HCT116 (cell line): ENCODE measurements at regions not wholly inside any gene's neighbourhood (a gene's known extent, or its start where the extent isn't known, plus 50 kb on each side); places are given as distances from the start of the nearest gene placed in this dataset.

Experiments used
- ATAC-seq: fragments of 200-7000 bp; cut with Tn5 transposase; 2 replicates; pipeline ENCODE4 v1.9.1; 2020; ENCODE audit warnings: mild to moderate bottlenecking, moderate library complexity
- BruUV-seq: library from RNA; stranded (reverse); fragments of 400-500 nt; replicated peaks from 2 replicates; lab custom pipeline; 2021; lab: Mats Ljungman, UMichigan
- CTCF ChIA-PET: fragments of 300-600 bp; sonication (Branson Sonifier 250); formaldehyde crosslinking; loops from one replicate; lab custom pipeline; 2021; ENCODE audit warnings: antibody characterized with exemption; lab: Charles Lee
- POLR2A ChIA-PET: fragments of 300-600, 350-600 bp; sonication (Branson Sonifier 250); formaldehyde crosslinking; loops from one replicate; lab custom pipeline; 2021; ENCODE audit warnings: antibody characterized with exemption; lab: Charles Lee
- RAD21 ChIA-PET, 2 experiments: fragments of 300-600 bp; sonication (Branson Sonifier 250); formaldehyde crosslinking; loops; one replicate each; lab custom pipeline; 2023; ENCODE audit warnings: low total read pairs in 2 of 2; ENCODE audit not compliant: uncharacterized antibody in 2 of 2, unreplicated experiment in 2 of 2, low non-redundant PET in 1 of 2; lab: Charles Lee
- DNase-seq: peaks from one replicate; pipeline ENCODE4 v3.0.0-alpha.2; 2010; ENCODE audit warnings: low read depth, low spot score
- H2AFZ ChIP-seq: fragments of 200-600 bp; shearing (Covaris generic), sonication (generic); 2 replicates; pipeline ENCODE4 v1.6.1; 2017; ENCODE audit warnings: low read depth, mixed run types, mixed read lengths, antibody characterized with exemption, low read length; ENCODE audit not compliant: poor library complexity, severe bottlenecking
- H3K27ac ChIP-seq: 2 replicates; pipeline ENCODE4 v1.5.1; 2012; ENCODE audit warnings: low read depth, low read length
- H3K27me3 ChIP-seq: fragments of 200-600 bp; sonication (generic); 2 replicates; pipeline ENCODE4 v1.6.1; 2016; ENCODE audit warnings: mixed run types, low read length, mixed read lengths; ENCODE audit not compliant: insufficient read depth
- H3K36me3 ChIP-seq, 2 experiments: fragments of 200-500 bp in 1 of 2; fragments of 200-600 bp in 1 of 2; sonication (Bioruptor generic) in 1 of 2; sonication (generic) in 1 of 2; 2 replicates each; pipeline versions ENCODE4 v1.5.1 to v1.6.1; 2014 to 2016; ENCODE audit warnings: low read length in 2 of 2, inconsistent platforms in 1 of 2, mixed read lengths in 1 of 2, mixed run types in 1 of 2; ENCODE audit not compliant: insufficient read depth in 2 of 2, control insufficient read depth in 1 of 2
- H3K4me1 ChIP-seq, 2 experiments: fragments of 200-600 bp in 1 of 2; sonication (generic) in 1 of 2; 2 replicates each; pipeline versions ENCODE4 v1.5.1 to v1.6.1; 2012 to 2017; ENCODE audit warnings: low read length in 2 of 2, inconsistent platforms in 1 of 2, mild to moderate bottlenecking in 1 of 2, mixed read lengths in 1 of 2, mixed run types in 1 of 2, moderate library complexity in 1 of 2; ENCODE audit not compliant: insufficient read depth in 2 of 2, control insufficient read depth in 1 of 2
- H3K4me2 ChIP-seq: fragments of 200-600 bp; sonication (generic); 2 replicates; pipeline ENCODE4 v1.6.1; 2017; ENCODE audit warnings: mixed run types, low read length, mixed read lengths
- H3K4me3 ChIP-seq, 2 experiments: fragments of 200-600 bp in 1 of 2; sonication (generic) in 1 of 2; replicated peaks in 1 of 2; 2 replicates each; pipeline ENCODE4 v1.5.1; 2011 to 2016; ENCODE audit warnings: low read length in 2 of 2, control low read depth in 1 of 2, low read depth in 1 of 2, mild to moderate bottlenecking in 1 of 2, mixed read lengths in 1 of 2, mixed run types in 1 of 2
- H3K79me2 ChIP-seq: fragments of 200-600 bp; sonication (generic); 2 replicates; pipeline ENCODE4 v1.6.1; 2017; ENCODE audit warnings: mild to moderate bottlenecking, mixed run types, low read length, moderate library complexity, mixed read lengths; ENCODE audit not compliant: insufficient read depth
- H3K9ac ChIP-seq: fragments of 200-600 bp; sonication (generic); 2 replicates; pipeline ENCODE4 v1.6.1; 2016; ENCODE audit warnings: low read length, mixed read lengths
- H3K9me2 ChIP-seq: fragments of 200-600 bp; sonication (generic), shearing (Covaris generic); 2 replicates; pipeline ENCODE4 v1.6.1; 2017; ENCODE audit warnings: mixed run types, mild to moderate bottlenecking, moderate library complexity; ENCODE audit not compliant: insufficient read depth
- H3K9me3 ChIP-seq, 2 experiments: fragments of 200-500 bp in 1 of 2; fragments of 200-600 bp in 1 of 2; sonication (Bioruptor generic) in 1 of 2; sonication (generic) in 1 of 2; 2 replicates each; pipeline ENCODE4 v1.6.1; 2014 to 2017; ENCODE audit warnings: low read length in 2 of 2, mixed read lengths in 2 of 2, inconsistent platforms in 1 of 2, low read depth in 1 of 2, mild to moderate bottlenecking in 1 of 2, mixed run types in 1 of 2, moderate library complexity in 1 of 2; ENCODE audit not compliant: control insufficient read depth in 1 of 2, insufficient read depth in 1 of 2
- H4K20me1 ChIP-seq: fragments of 200-600 bp; sonication (generic), shearing (Covaris generic); 2 replicates; pipeline ENCODE4 v1.6.1; 2017; ENCODE audit warnings: mixed run types, mild to moderate bottlenecking, moderate library complexity; ENCODE audit not compliant: insufficient read depth
- CTCF ChIP-seq, 3 experiments: fragments of 200-600 bp in 1 of 3; sonication (generic) in 1 of 3; IDR thresholded peaks in 2 of 3; conservative IDR thresholded peaks in 1 of 3; 2 replicates each; pipeline ENCODE4 v1.5.1; 2012 to 2017; ENCODE audit warnings: low read depth in 2 of 3, low read length in 2 of 3, antibody characterized with exemption in 1 of 3, borderline replicate concordance in 1 of 3, control low read depth in 1 of 3, mild to moderate bottlenecking in 1 of 3, mixed read lengths in 1 of 3, mixed run types in 1 of 3, moderate library complexity in 1 of 3; ENCODE audit not compliant: insufficient read depth in 1 of 3
- EGR1 ChIP-seq: IDR thresholded peaks from 2 replicates; pipeline ENCODE4 v1.6.1; 2012; ENCODE audit warnings: low read depth
- ELF1 ChIP-seq: IDR thresholded peaks from 2 replicates; pipeline ENCODE4 v1.6.1; 2012; ENCODE audit warnings: low read depth, borderline replicate concordance
- EZH2 ChIP-seq: fragments of 200-600 bp; sonication (generic); IDR thresholded peaks from 2 replicates; pipeline ENCODE4 v1.6.1; 2017; ENCODE audit warnings: antibody characterized with exemption, mixed run types
- EZH2phosphoT487 ChIP-seq: fragments of 200-600 bp; IDR thresholded peaks from 2 replicates; pipeline ENCODE4 v1.6.1; 2018; ENCODE audit warnings: antibody characterized with exemption, borderline replicate concordance
- FOSL1 ChIP-seq: IDR thresholded peaks from 2 replicates; pipeline ENCODE4 v1.6.1; 2012; ENCODE audit warnings: low read depth
- JUND ChIP-seq: IDR thresholded peaks from 2 replicates; pipeline ENCODE4 v1.6.1; 2012
- MAX ChIP-seq: IDR thresholded peaks from 2 replicates; pipeline ENCODE4 v1.6.1; 2012
- SIN3A ChIP-seq: IDR thresholded peaks from 2 replicates; pipeline ENCODE4 v1.6.1; 2012; ENCODE audit warnings: low read depth
- SRF ChIP-seq: IDR thresholded peaks from 2 replicates; pipeline ENCODE4 v1.6.1; 2012; ENCODE audit warnings: low read depth
- TCF7L2 ChIP-seq: IDR thresholded peaks from 2 replicates; pipeline ENCODE4 v1.7.0; 2011; ENCODE audit warnings: borderline replicate concordance, inconsistent platforms; ENCODE audit not compliant: insufficient read depth, insufficient read length; ENCODE audit errors: extremely low read depth
- YY1 ChIP-seq: IDR thresholded peaks from 2 replicates; pipeline ENCODE4 v1.6.1; 2011; ENCODE audit warnings: low read length, low read depth, moderate library complexity, mild to moderate bottlenecking; ENCODE audit not compliant: insufficient replicate concordance; ENCODE audit errors: extremely low read depth
- ZBTB33 ChIP-seq: IDR thresholded peaks from 2 replicates; pipeline ENCODE4 v1.6.1; 2011; ENCODE audit warnings: mild to moderate bottlenecking, low read length, moderate library complexity; ENCODE audit not compliant: insufficient replicate concordance; ENCODE audit errors: extremely low read depth
- ZNF274 ChIP-seq: fragments of 200-500 bp; sonication (Bioruptor generic); IDR thresholded peaks from 2 replicates; pipeline ENCODE4 v1.6.1; 2014; ENCODE audit warnings: mild to moderate bottlenecking, low read depth, low read length, inconsistent platforms
- intact Hi-C: fragments of 100-400 bp; cut with micrococcal nuclease; formaldehyde crosslinking; loops from 2 replicates; pipeline ENCODE4 v1.10.0; 2022

GRCh38 chr10:33712825-33713224, 378.4 kb upstream of the NRP1 start (continued):
- TF ChIP-seq SRF (no peak), EZH2 (no peak), MAX (no peak), ZBTB33 (no peak), ZNF274 (no peak)

GRCh38 chr10:33710006-33710405, 375.5 kb upstream of the NRP1 start:
- no peak overlapping the region for H3K4me2 ChIP-seq
- no peaks in the 10 kb centered on the region for H3K9me2 ChIP-seq
- RAD21 ChIA-PET: no interaction called here
- no peaks in the 10 kb centered on the region for H3K79me2 ChIP-seq
- no peaks in the 10 kb centered on the region for H3K27me3 ChIP-seq
- BruUV-seq: no TSS peak
- no peak for TF ChIP-seq JUND
- TF ChIP-seq TCF7L2: no peak
- no peak for TF ChIP-seq CTCF (IDR thresholded peaks at IDR 0.05 in 2 of 3, conservative IDR thresholded peaks at IDR 0.05 in 1 of 3; ENCODE audit: borderline replicate concordance in 1 of 3, insufficient read depth in 1 of 3, low read depth in 2 of 3, low read length in 2 of 3)
- TF ChIP-seq EZH2phosphoT487: no peak
- TF ChIP-seq EGR1: no peak
- TF ChIP-seq SIN3A: no peak
- no peak for TF ChIP-seq ELF1
- no peak for TF ChIP-seq FOSL1
- TF ChIP-seq YY1: no peak
- no peaks in the 10 kb centered on the region for H3K4me1 ChIP-seq
- no peaks in the 10 kb centered on the region for H3K9me3 ChIP-seq
- H4K20me1 ChIP-seq: no peaks in the 10 kb centered on the region
- H2AFZ ChIP-seq: no peak overlapping the region
- no peak for ATAC-seq
- H3K36me3 ChIP-seq: no peaks in the 10 kb centered on the region
- DNase-seq: no peak
- H3K27ac ChIP-seq: no peak overlapping the region
- POLR2A ChIA-PET: no interaction called here
- CTCF ChIA-PET: no interaction called here
- H3K4me3 ChIP-seq: no peak overlapping the region
- no peak overlapping the region for H3K9ac ChIP-seq
- intact Hi-C loops: no loop called here
